HL-60/S4 (cell line): ENCODE measurements at regions not wholly inside any gene's neighbourhood (a gene's known extent, or its start where the extent isn't known, plus 50 kb on each side); places are given as distances from the start of the nearest gene placed in this dataset.

Experiments
- in situ Hi-C: fragments of 300-500 bp; cut with MboI; formaldehyde crosslinking; loops from 2 replicates; pipeline ENCODE4 v1.14.3; 2022; ENCODE audit warnings: low sequenced_read_pairs

GRCh38 chr12:4137015-4137414, 136.5 kb upstream of the CCND2 start:
- in situ Hi-C loops = no loop called here

DNA sequence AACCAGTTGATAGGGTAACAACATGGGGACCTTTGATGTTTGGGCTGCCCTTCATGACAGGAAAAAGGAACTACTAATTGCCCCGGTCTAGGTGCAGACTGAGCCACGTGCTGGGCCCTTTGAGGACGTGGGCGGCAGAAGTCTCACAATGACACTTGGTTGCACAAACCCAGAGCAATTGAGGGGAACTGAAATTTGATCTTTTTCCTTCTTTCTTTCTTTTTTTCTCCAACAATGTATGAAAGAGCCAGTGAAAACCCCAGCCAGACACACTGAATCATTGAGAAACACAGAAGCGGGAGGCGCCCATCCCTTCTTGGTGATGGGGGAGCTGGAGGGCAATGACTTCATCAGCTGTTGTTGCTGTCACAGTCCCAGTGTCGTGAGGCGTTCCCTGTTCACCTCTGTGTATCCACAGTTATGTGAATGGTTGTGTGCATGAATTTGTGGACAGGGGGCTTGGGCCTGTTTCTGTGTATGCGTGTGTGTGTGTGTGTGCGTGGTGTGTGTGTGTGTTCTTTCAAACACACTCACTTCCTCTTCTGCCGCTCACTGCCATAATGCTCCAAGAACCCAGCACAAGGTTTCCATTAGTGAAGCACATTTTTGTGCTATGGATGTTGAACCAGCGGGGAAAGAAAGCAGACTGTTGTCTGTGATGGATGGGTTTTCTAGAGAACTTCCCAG, 137.5 kb upstream of the CCND2 start:
- in situ Hi-C loops = no loop called here

DNA sequence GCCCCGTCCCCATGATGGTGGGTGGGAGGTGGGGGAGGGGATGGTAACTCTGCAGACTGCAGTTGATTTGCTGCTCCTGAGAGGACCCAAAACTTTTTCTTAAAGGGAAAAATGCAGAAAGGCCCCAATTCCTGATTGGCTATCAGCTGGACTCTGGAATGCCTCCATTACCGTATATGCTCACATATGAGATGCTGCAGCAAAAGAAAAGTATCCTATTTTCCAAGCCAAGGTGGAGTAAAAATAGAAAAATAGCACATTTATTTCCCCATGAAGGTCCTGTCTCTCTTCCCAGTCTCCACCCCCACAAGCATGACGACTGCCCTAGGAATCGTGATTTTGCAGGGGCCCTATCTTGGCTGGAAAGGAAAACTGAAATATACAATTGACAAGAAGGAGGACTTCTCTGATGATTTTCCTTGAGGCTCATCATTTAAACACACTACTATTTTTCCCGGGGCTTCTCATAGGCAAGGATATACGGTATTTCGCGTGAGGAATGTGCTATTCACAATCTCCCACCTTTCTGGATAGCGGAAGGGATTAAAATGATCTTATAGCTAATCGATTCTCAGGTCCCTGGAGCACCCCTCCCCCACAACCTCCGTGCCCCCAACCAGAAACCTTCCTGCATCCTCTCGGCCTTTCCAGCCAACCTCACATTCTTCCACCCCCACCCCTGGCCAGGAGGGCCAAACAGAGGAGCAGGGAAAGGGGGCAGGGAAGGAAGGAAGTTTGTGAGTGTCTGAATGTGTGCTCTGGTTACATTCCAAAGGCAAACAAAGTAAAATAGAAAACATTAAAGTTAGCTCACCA, 138.9 kb upstream of the CCND2 start:
- in situ Hi-C loops = no loop called here

- in situ Hi-C loops = no loop called here
Observed at GRCh38 chr12:4133636-4134447, 139.7 kb upstream of the CCND2 start.

DNA sequence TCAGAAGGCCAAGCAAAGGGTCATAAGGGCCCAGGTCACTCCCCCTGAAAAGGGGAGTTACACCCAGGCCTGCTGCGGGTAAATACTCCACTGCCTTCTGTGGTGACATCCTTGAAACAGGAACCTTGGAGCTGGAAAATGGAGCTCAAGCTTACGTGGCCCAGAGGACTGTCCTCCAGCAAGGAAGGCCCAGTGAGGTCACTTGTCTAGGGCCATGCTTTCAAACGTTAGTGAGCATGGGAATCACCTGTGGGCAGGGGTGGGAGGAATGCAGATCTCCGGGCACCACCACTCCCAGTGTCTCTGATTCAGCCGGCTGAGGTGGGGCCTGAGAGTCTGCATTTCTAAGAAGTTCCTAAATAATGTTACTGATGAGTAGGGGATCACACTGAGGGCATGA, 140.5 kb upstream of the CCND2 start:
- in situ Hi-C loops = no loop called here

DNA sequence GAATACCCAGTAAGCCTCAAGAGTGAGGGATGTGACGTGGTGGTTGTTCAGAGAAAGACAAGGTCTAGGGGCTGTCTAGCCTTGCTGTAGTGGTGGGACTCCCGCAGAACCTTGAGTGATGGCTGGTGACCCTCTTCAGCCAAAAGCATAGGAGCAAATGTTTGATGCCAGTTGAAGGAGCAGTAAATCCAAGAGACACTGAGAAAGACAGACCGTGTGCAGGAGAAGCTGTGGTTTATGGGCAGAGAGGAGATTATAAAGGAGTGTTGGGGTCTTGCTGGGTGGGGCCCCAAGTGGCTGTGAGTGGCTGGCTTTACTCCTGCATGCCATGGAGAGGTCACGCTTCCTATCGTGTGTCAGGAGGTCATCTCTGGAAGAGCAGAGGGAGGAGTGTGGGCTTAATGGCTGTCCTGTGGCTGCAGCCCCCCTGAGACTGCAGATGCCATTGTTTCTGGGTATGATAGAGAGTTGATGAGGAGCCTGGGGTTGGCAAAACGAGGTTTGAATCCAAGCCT, 152.0 kb upstream of the CCND2 start:
- in situ Hi-C loops = loop anchor here (25.0 kb wide), 1 partner anchor 166 kb away; no protein-coding TSS in a partner anchor

GRCh38 chr12:4120316-4120917, 153.1 kb upstream of the CCND2 start:
- in situ Hi-C loops = loop anchor here (25.0 kb wide), 1 partner anchor 167 kb away; no protein-coding TSS in a partner anchor

GRCh38 chr12:4119157-4119761, 154.3 kb upstream of the CCND2 start:
- in situ Hi-C loops = loop anchor here (25.0 kb wide), 1 partner anchor 168 kb away; no protein-coding TSS in a partner anchor

DNA sequence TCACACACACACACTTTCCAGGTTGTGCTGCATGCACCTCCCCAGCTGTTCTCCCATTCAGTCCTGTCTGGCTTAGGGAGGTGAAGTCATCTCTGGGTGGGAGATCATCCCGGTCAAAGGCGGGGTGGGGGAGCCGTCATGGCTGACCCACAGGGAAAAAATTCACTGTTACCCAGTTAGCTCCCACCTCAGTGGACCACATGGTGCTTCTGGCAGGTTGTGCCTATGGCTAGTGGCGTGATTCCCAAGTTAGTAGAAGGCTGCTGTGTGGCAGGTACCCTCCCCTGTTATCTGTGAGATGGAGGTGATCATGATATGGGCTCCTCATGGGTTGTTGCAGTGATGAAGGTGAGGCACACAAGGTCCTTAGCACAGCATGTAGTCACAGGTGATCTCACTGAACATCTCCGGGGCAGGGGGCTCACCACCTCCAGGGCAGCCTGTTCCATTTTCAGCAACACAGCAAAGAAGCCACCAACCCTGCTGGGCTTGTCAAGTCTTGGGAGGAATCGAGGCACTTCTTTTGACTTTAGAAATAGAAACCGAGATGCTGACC, 154.9 kb upstream of the CCND2 start:
- in situ Hi-C loops = loop anchor here (25.0 kb wide), 1 partner anchor 169 kb away; no protein-coding TSS in a partner anchor

DNA sequence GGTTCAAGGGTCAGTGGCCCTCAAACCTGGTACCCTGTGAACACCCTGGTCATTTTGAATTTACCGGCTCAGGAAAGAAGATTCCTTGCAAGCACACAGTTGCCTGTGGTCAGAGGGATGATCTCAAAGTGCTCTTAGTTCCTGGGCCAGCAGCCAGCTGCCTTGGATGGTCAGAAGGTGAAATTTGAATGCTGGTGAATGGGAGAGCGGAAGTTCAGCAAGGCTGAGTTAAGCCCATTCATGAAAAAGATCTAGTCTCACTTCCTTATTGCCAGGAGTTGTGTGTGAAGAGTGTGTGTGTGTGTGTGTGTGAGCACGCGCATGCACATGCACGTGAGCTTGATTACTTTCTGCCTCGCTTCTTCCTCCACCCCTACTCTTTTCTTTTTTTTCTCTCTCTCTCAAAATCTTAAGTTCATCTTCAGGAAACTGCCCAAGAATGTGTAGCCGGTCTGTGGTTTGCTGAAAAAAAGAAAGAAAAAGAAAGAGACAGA, 155.5 kb upstream of the CCND2 start:
- in situ Hi-C loops = loop anchor here (25.0 kb wide), 1 partner anchor 169 kb away; no protein-coding TSS in a partner anchor

- in situ Hi-C loops = loop anchor here (25.0 kb wide), 1 partner anchor 170 kb away; no protein-coding TSS in a partner anchor
Observed at GRCh38 chr12:4117386-4118016, 156.1 kb upstream of the CCND2 start.

DNA sequence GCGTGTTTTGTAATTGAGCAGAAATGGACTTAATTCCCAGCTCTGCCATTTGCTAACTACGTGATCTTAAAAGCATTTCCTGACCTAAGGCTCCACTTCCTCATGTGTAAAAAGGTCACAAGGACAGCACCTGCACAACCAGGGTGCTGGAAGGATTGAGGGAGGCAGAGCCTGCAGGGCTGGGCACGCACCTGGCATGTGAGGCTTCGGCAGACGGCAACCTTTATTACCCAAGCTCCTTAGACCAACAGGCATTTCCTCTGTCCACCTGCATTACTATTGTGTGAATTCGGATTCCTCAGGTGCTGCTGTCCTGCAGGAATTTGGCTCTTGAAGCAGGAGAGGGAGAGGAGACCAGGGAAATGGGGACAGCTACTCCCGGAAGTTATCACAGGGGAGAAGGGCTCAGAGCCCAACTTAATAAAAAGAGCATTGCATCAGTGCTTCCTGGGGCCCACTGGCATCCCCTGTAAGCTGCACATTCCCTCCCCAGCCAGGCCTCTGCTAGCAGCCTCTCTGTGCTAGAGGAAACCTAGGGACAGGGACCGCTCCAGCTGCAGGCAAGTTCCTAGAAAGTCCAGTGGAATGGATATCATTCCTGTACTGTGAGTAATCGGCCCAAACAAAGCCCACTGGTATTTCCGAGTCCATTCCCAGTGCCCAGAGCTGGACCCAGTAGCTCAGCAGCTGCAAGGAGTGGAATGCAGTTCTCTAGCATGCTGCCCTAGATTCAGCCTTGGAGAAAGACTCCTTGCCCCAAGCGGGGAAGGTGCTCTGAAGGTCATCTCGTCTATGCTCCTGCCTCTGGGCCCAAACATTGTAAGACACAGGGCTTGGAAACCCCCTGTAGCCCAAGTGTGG, 157.1 kb upstream of the CCND2 start:
- in situ Hi-C loops = loop anchor here (25.0 kb wide), 1 partner anchor 171 kb away; no protein-coding TSS in a partner anchor

GRCh38 chr12:4115570-4115969, 158.0 kb upstream of the CCND2 start:
- in situ Hi-C loops = loop anchor here (25.0 kb wide), 1 partner anchor 172 kb away; no protein-coding TSS in a partner anchor

DNA sequence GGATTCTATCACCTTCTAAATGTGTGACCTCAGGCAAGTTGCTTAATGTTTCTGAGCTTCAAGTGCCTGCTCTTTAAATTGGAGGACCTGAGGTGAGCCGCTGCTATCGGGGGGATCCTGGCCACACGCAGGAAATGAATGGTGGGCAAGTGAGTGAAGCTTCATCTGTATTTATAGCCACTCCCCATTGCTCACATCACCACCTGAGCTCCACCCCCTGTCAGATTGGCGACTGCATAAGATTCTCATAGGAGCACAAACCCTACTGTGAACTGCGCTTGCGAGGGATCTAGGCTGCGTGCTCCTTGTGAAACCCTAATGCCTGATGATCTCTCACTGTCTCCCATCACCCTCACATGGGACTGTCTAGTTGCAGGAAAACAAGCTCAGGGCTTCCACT, 158.6 kb upstream of the CCND2 start:
- in situ Hi-C loops = loop anchor here (25.0 kb wide), 1 partner anchor 172 kb away; no protein-coding TSS in a partner anchor

GRCh38 chr12:4112734-4113325, 160.7 kb upstream of the CCND2 start:
- in situ Hi-C loops = loop anchor here (25.0 kb wide), 1 partner anchor 174 kb away; no protein-coding TSS in a partner anchor

- in situ Hi-C loops = loop anchor here (25.0 kb wide), 1 partner anchor 175 kb away; no protein-coding TSS in a partner anchor
Observed at GRCh38 chr12:4112290-4112689, 161.3 kb upstream of the CCND2 start.

DNA sequence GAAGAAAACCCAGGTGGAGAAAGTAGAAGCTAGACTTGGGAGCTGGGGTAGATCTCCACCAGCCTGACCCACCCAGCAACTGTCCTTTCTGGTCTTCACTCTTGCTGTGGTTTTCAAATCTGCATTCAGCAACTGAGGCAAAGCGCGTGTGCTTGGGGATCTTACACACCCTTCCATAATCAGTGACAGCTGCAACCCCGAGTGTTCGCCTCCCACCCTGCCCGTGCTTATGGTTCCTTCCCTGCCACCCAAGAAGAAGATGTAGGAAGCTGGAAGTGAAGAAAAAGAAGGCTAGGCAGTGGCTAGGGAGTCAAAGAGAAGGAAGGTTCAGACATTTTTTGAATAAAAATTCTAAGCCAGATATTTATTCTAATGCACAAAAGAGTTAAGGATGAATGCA, 162.6 kb upstream of the CCND2 start:
- in situ Hi-C loops = loop anchor here (25.0 kb wide), 1 partner anchor 176 kb away; no protein-coding TSS in a partner anchor
